K562 (cell line): ENCODE measurements at regions not wholly inside any gene's neighbourhood (a gene's known extent, or its start where the extent isn't known, plus 50 kb on each side); places are given as distances from the start of the nearest gene placed in this dataset.

Experiments
- ATAC-seq: fragments of 200-7000 bp; cut with Tn5 transposase; 3 replicates; pipeline ENCODE4 v1.9.1; 2020; ENCODE audit warnings: moderate library complexity
- BruUV-seq: library from RNA; stranded (reverse); fragments of 400-500 nt; replicated peaks from 2 replicates; lab custom pipeline; 2021; lab: Mats Ljungman, UMichigan
- CTCF ChIA-PET: fragments of 300-600 bp; formaldehyde crosslinking; extraction: SDS; loops from one replicate; lab custom pipeline; 2021; ENCODE audit warnings: low intra/inter-chr PET ratio; lab: Yijun Ruan, JAX
- POLR2A ChIA-PET: fragments of 300-600, 350-650 bp; sonication (Branson Sonifier 250); formaldehyde crosslinking; extraction: SDS; loops from one replicate; lab custom pipeline; 2021; ENCODE audit warnings: antibody characterized with exemption, inconsistent platforms; lab: Yijun Ruan, JAX
- DNase-seq, 4 experiments: peaks; one replicate each; pipeline versions ENCODE4 v3.0.0 to v3.0.0-alpha.2; 2011 to 2018; ENCODE audit warnings: low spot score in 3 of 4, mixed read lengths in 3 of 4; ENCODE audit errors: extremely low read depth in 1 of 4
- FAIRE-seq: peaks from 2 replicates; lab custom pipeline; 2011; peaks lifted over from hg19 to GRCh38; lab: Jason Lieb, UNC
- H2AFZ ChIP-seq: 2 replicates; pipeline ENCODE4 v1.6.0; 2011; ENCODE audit warnings: low read depth, low read length, control low read depth, inconsistent platforms
- H3K27ac ChIP-seq: fragments of 200-600 bp; 3 replicates; pipeline ENCODE4 v1.8.0; 2011; ENCODE audit warnings: low read depth, mild to moderate bottlenecking, control low read depth, inconsistent platforms, low read length, moderate library complexity, mixed read lengths; ENCODE audit errors: extremely low read depth
- H3K27me3 ChIP-seq, 2 experiments: fragments of 300-600 bp in 1 of 2; 2 replicates in 1 of 2; 3 replicates in 1 of 2; pipeline versions ENCODE4 v1.6.0 to v1.8.0; 2011; ENCODE audit warnings: inconsistent platforms in 2 of 2, low read length in 2 of 2, mild to moderate bottlenecking in 1 of 2, mixed read lengths in 1 of 2, moderate library complexity in 1 of 2; ENCODE audit not compliant: control insufficient read depth in 2 of 2, insufficient read depth in 2 of 2
- H3K36me3 ChIP-seq: fragments of 300-600 bp; 3 replicates; pipeline ENCODE4 v1.8.0; 2011; ENCODE audit warnings: mild to moderate bottlenecking, low read length, inconsistent platforms; ENCODE audit not compliant: control insufficient read depth, insufficient read depth
- H3K4me1 ChIP-seq, 2 experiments: fragments of 200-600 bp in 1 of 2; replicated peaks in 1 of 2; 2 replicates in 1 of 2; 3 replicates in 1 of 2; pipeline versions ENCODE4 v1.5.1 to v1.8.0; 2011; ENCODE audit warnings: inconsistent platforms in 2 of 2, low read length in 2 of 2, mild to moderate bottlenecking in 1 of 2, mixed read lengths in 1 of 2, moderate library complexity in 1 of 2; ENCODE audit not compliant: control insufficient read depth in 2 of 2, insufficient read depth in 2 of 2
- H3K4me2 ChIP-seq: 2 replicates; pipeline ENCODE4 v1.6.1; 2011; ENCODE audit warnings: low read length, control low read depth, inconsistent platforms, mixed read lengths; ENCODE audit not compliant: insufficient read depth
- H3K4me3 ChIP-seq: fragments of 200-600 bp; sonication (generic), shearing (Covaris generic); 2 replicates; pipeline ENCODE4 v1.5.1; 2016; ENCODE audit warnings: control low read depth, inconsistent platforms
- H3K79me2 ChIP-seq: fragments of 200-600 bp; 3 replicates; pipeline ENCODE4 v1.8.0; 2011; ENCODE audit warnings: low read length, inconsistent platforms; ENCODE audit not compliant: control insufficient read depth, insufficient read depth
- H3K9ac ChIP-seq, 2 experiments: 2 replicates each; pipeline versions ENCODE4 v1.6.0 to v1.6.1; 2011; ENCODE audit warnings: low read depth in 2 of 2, low read length in 2 of 2, control low read depth in 1 of 2, inconsistent platforms in 1 of 2, mild to moderate bottlenecking in 1 of 2, mixed read lengths in 1 of 2; ENCODE audit not compliant: insufficient read depth in 1 of 2
- H3K9me1 ChIP-seq: one replicate; pipeline ENCODE4 v1.6.0; 2011; ENCODE audit warnings: inconsistent platforms, mild to moderate bottlenecking, low read length, moderate library complexity; ENCODE audit not compliant: control insufficient read depth, insufficient read depth
- H3K9me3 ChIP-seq: replicated peaks from 2 replicates; pipeline ENCODE4 v1.5.1; 2011; ENCODE audit warnings: low read depth, low read length, inconsistent platforms; ENCODE audit not compliant: control insufficient read depth, insufficient read depth
- H4K20me1 ChIP-seq: replicated peaks from 2 replicates; pipeline ENCODE4 v1.6.1; 2011; ENCODE audit warnings: low read length, inconsistent platforms, mixed read lengths; ENCODE audit not compliant: control insufficient read depth, insufficient read depth
- CBX2 ChIP-seq: fragments of 200-600 bp; sonication (generic); IDR thresholded peaks from one replicate; pipeline ENCODE4 v1.6.1; 2012; ENCODE audit warnings: mild to moderate bottlenecking, low read length, inconsistent platforms; ENCODE audit not compliant: insufficient read depth, poor library complexity, severe bottlenecking
- MXI1 ChIP-seq: IDR thresholded peaks from 2 replicates; pipeline ENCODE4 v1.6.1; 2011; ENCODE audit warnings: low read depth, mild to moderate bottlenecking, improper control_type of control experiment, low read length
- SIX5 ChIP-seq, 2 experiments: IDR thresholded peaks; 2 replicates each; pipeline ENCODE4 v1.6.1; 2011; ENCODE audit warnings: low read length in 2 of 2, borderline replicate concordance in 1 of 2, low read depth in 1 of 2, mild to moderate bottlenecking in 1 of 2, moderate library complexity in 1 of 2; ENCODE audit not compliant: insufficient read depth in 1 of 2
- VEZF1 ChIP-seq: fragments of 200-800 bp; sonication (Bioruptor generic); IDR thresholded peaks from 2 replicates; pipeline ENCODE4 v1.6.1; 2017; ENCODE audit warnings: missing genetic modification characterization, missing compliant biosample characterization
- ZNF12 ChIP-seq: sonication (generic); formaldehyde crosslinking; IDR thresholded peaks from 2 replicates; pipeline ENCODE4 v1.4.0; 2020; ENCODE audit warnings: mild to moderate bottlenecking, missing genetic modification reagents
- ZNF134 ChIP-seq: fragments of 250-450 bp; sonication (Bioruptor Pico); conservative IDR thresholded peaks from 2 replicates; pipeline ENCODE4 v1.4.0; 2020
- ZNF217 ChIP-seq: sonication (generic); formaldehyde crosslinking; IDR thresholded peaks from 2 replicates; pipeline ENCODE4 v1.8.0; 2022; ENCODE audit warnings: mild to moderate bottlenecking, missing genetic modification reagents
- ZNF253 ChIP-seq: fragments of 250-450 bp; sonication (Bioruptor Pico); conservative IDR thresholded peaks from 2 replicates; pipeline ENCODE4 v1.6.1; 2021; ENCODE audit warnings: mild to moderate bottlenecking
- WGBS: fragments of 100-300 bp; shearing (Covaris generic); methylation state at CpG from one replicate; pipeline ENCODE4 v1.1.6; 2016; ENCODE audit warnings: low coverage, mixed read lengths; ENCODE audit not compliant: insufficient coverage; ENCODE audit errors: missing lambda C conversion rate; 5-methylcytosine and 5-hydroxymethylcytosine counted together
- in situ Hi-C: fragments of 300-500 bp; cut with MboI; formaldehyde crosslinking; loops from 4 replicates; pipeline ENCODE4 v1.15.0; 2018; ENCODE audit warnings: inconsistent platforms, mixed read lengths
- intact Hi-C: fragments of 100-400 bp; cut with micrococcal nuclease; formaldehyde crosslinking; loops from 2 replicates; pipeline ENCODE4 v1.14.2; 2022

- no peak for TF ChIP-seq CBX2
- no peak for TF ChIP-seq ZNF217 (CRISPR knock-in tag)
- TF ChIP-seq, all 486 proteins: peak for 0
Measured at GRCh38 chr10:130615457-130615856, 479.3 kb downstream of the GLRX3 start (continued).

GRCh38 chr10:130617985-130618384, 481.8 kb downstream of the GLRX3 start:
- intact Hi-C loops (no loop called here), in situ Hi-C loops (no loop called here)
- Histone ChIP-seq H3K79me2 (no peaks in the 10 kb centered on the region), H3K9ac (no peak overlapping the region), H3K4me1 (no peaks in the 10 kb centered on the region), H3K27me3 (0 out of 5 replicates have a peak, but pooled peaks cover 0 to 2% of the 10 kb centered on the region in 2 experiments), H2AFZ (no peak overlapping the region), H3K36me3 (no peaks in the 10 kb centered on the region), H3K4me3 (no peak overlapping the region), H3K27ac (no peak overlapping the region), H3K9me1 (no peaks in the 10 kb centered on the region), H4K20me1 (no peaks in the 10 kb centered on the region), H3K4me2 (no peak overlapping the region), H3K9me3 (no peaks in the 10 kb centered on the region)
- ChIA-PET CTCF (no interaction called here), POLR2A (no interaction called here)
- FAIRE-seq (no peak), ATAC-seq (no peak), DNase-seq (no peak)
- BruUV-seq, result no TSS peak
- WGBS, result 0% methylated on average over 1 of the region's 1 CpG
- TF ChIP-seq VEZF1 (CRISPR knock-in tag) (no peak), MXI1 (no peak), ZNF217 (CRISPR knock-in tag) (no peak), SIX5 (IDR thresholded peaks at IDR 0.05; ENCODE audit: borderline replicate concordance in 1 of 2, insufficient read depth in 1 of 2, low read depth in 1 of 2, low read length in 2 of 2) (no peak), ZNF134 (no peak), ZNF253 (CRISPR knock-in tag) (no peak), ZNF12 (no peak)
